ENCODE measurements at regions not wholly inside any gene's neighbourhood (a gene's known extent, or its start where the extent isn't known, plus 50 kb on each side); places are given as distances from the start of the nearest gene placed in this dataset.

DNA sequence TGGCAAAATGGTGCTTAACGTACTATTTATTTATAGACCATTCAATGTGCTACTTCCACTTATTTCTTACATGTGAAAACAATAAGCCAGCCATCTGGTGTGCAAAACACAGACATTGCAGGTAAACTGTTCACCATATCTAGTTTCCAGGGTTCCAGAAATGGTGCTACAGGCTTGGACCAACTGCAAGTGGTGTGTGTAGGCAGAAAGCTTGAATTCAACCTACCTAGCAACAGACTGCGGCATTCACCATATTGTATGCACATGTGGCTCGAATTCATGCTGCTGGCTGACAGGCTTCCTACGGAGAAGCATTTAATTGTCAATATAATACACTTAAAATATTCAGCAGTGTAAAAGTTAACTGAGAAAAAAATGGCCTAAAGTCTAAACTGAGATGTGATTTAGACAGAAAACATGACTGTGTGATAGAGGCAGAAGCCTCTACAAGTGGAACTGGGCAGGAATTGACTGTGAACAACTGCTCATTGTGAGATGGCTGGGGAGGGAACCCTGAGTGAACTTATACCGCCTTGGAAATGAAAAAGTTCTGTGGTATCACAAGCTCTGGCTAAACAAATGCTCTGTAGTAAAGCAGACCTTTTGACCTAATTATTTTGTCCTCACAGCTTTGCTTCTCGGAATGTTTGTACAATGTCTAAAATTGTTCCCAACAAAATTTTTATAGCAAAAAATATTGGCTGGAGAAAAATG, 434.7 kb downstream of the GRIA2 start:
- no peak for DNase-seq

GRCh38 chr4:157643257-157643656, 422.7 kb downstream of the GRIA2 start:
- no peak for DNase-seq

DNA sequence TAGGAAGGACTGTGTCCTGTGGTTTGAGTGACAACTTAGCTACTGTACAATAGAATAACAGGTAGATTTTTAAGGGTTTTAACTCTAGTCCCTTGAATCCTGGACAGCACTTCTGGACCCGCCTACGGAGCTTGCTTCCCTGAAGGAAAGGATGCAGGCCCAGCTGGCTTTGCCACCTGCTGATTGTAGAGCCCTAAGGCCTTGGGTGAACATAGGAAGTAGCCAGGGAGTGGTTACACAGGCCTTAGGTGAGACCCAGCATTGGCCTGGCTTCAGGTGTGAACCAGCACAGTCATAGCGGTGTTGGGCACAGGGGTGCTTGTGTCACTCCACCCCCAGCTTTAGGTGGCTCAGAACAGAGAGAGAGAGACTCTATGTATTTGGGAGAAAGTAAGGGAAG, 413.5 kb downstream of the GRIA2 start:
- no peak for DNase-seq

GRCh38 chr4:157616741-157617472, 396.4 kb downstream of the GRIA2 start:
- DNase-seq: no peak

DNA sequence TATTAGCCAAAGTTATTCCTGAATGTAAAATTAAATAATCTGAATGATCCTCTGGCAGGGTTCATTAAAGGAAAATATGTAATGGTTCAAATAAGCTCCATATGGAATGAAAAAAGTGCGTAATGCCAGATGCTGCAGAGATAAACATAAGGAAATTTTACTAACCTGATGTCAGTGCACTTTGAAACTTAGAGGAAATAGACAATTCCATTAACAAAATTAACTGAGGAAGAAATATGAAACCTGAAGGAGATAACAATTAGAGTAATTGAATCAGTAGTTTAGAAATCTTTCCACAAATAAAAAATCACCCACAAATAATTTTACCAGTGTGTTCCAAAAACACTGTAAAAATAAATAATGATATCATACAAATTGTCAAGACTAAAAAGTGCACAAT, 387.5 kb downstream of the GRIA2 start:
- no peak for DNase-seq

DNA sequence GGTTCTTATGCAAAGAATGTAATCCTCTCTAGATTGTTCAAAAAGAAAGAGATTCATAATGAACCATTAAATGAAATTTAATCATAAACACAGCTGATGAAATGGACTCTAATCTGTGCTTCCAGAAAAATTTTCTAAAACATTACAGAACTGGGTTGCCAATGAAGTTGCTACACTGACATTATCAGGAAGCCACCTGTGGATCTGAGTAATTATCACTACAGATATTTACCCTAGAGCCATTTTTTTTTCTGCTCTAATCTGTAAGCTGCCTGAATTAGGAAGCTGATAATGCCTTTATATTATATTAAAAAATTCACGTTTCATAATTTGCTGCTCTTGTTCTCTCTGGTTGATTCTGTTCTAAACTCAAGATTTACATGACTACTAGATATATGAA, 380.1 kb downstream of the GRIA2 start:
- peak; percentile 40 for DNase-seq

DNA sequence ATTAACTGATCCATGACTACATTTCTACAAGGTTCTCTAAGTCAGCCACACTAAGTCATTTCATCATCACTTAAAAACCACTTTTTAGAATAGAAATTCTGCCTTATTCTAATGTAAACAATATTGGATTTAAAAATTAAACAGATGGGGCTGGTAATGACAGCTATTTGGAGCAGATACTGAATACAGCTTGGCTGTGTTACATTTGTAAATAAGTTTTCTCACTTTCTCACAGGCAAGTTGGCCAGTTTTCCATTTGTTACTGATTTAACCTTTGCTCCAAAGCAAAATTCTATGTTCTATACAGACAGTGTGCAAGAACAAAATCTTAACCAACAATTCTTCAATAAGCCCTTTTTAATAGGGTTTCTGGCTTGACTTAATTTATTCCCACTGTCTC, 370.7 kb downstream of the GRIA2 start:
- DNase-seq: no peak

DNA sequence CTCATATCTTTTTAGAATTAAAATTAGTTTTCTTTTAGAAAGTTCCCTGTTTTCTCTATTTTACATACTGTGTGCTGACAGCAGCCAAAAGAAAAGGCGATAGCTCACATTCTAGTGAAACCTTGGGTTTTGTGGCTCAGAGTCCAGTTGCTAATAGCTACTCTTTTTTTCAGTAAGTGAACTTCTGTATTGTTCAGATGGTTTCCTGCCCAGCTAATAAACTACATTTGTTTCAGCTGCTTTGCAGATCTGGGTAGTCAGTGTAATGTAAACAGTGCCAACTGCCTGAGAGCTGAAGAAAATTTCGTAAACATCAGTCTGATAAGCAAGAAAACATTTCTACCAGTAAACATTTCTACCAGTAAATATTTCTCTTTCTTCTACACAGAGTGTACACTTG, 370.2 kb downstream of the GRIA2 start:
- no peak for DNase-seq

- peak; percentile 3 for DNase-seq
Measured at GRCh38 chr4:157587681-157588423, 367.3 kb downstream of the GRIA2 start.

- DNase-seq: no peak
Measured at GRCh38 chr4:157582141-157582540, 361.6 kb downstream of the GRIA2 start.

DNA sequence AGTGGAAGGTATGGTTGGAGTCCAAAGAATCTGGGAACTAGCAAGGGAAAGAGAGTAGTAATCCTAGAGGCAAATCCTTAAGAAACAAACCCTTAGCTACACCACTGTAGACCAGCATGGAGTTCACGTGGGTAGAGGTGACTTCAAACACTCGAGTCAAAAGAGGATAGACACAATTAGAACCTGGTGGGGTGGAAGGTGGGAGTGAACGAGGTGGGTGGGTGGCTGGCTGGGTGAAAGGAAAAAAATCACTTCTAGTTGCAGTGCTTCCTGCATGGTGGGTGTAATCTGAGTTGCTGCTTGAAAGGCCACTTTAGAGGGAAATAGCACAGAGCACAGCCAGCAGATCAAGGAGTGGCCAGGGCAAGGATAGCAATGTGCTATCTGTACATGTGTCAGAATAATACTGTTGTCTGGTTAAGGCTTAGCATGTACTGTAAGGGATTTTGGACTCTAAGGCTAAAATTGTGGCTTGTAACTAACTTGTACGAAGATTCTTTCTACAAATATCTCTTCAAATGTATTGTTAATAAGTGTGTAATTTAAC, 356.2 kb downstream of the GRIA2 start:
- no peak for DNase-seq

DNA sequence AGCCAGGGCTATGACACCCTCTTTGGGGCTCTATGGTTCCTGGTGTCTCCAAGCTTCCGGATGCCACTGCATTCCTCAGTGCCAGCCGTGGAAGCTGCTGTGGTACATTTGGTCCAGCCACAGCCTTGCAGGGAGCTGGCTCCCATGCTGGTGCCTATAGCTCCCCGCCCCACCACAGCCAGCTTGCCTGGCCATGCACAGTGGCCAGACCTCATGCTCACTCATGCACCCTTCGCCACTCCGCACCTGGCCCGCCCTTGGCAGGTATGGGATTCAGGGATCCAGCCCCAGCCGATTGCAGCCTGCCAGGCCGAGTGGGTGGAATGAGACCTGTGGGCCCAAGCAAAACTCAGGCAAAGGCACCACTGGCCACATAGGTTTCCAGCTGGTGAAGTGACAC, 354.8 kb downstream of the GRIA2 start:
- DNase-seq: no peak

- no peak for DNase-seq
Measured at GRCh38 chr4:157574606-157575005, 354.1 kb downstream of the GRIA2 start.

DNA sequence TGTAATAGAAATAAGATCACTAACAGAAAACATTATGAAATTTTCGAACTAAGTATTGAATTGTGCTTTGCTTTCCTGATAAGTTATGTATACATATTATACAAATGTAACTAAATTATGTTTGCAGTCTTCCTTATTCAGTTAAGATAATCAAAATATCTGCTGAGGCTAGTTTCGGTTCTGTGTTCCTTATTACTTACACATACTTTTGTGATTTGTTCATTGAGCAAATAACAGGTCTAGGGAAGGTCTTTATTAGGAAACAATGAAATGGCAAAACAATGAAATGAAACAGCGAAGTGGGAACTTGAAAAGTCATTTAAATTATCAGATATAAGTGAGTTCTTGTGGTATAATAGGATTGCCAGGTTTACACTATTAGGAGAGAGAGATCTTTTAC, 352.4 kb downstream of the GRIA2 start:
- DNase-seq: no peak

- no peak for DNase-seq
Measured at GRCh38 chr4:157572284-157572683, 351.8 kb downstream of the GRIA2 start.

- no peak for DNase-seq
Measured at GRCh38 chr4:157564771-157565170, 344.2 kb downstream of the GRIA2 start.

- no peak for DNase-seq
Measured at GRCh38 chr4:157564218-157564617, 343.7 kb downstream of the GRIA2 start.

DNA sequence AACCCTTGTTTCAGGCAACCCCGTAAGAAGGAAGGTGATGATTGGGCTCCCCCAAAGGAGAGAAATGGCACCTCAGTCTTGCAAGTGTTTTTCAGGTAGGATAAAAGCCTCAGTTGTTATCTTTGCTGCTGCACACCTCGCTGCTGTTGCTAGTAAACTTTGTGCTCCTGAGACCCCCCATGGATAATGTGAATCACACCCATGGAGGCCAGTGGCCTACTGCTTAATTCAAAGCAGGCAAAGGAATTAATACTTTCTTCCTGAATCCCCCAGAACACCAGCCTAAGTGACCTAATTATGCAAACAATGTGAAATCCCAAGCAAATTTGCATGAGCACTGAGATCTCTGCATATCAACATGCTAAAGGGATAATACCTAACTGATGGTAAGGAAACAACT, 337.5 kb downstream of the GRIA2 start:
- DNase-seq: no peak

GRCh38 chr4:157550028-157550427, 329.5 kb downstream of the GRIA2 start:
- DNase-seq: no peak

DNA sequence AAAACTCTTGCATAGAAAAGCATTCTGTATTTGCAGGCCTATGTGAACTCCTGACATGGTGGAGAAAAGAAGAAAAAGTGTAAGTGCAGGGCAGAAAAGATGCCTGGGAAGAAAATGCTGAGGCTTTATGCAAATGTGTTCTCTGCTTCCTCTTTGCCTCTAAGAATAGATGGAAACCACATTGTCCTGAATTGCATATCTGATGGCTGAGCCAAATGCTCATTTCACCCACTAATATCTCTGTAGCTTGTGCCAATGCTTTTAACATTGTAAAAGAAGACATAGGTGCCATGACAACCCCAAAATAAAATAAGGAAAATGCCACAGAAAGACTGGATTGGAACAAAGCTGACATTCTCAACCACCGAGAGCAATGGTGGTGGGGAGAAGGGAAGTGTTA, 307.4 kb downstream of the GRIA2 start:
- no peak for DNase-seq

- no peak for DNase-seq
Measured at GRCh38 chr4:157521906-157522305, 301.4 kb downstream of the GRIA2 start.

GRCh38 chr4:157514711-157515110, 294.2 kb downstream of the GRIA2 start:
- DNase-seq: no peak

DNA sequence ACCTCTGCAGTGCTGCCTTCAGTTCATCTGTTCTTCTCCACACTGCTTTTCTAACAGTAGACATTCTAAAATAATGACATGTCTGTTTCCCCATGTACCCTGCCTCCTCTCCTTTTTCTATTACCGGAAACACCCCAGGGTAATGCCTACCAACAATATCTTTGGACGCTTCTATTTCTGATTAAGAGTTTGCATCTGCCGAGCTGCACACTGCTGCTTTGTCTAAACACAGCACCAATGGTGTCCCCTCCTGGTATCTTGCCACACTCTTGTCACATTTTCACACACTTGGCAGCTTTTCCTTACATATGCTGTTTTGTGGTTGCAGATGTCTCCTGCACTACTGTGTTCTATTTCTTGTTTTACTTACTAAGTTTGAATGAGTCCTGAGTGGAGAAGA, 288.8 kb downstream of the GRIA2 start:
- no peak for DNase-seq

DNA sequence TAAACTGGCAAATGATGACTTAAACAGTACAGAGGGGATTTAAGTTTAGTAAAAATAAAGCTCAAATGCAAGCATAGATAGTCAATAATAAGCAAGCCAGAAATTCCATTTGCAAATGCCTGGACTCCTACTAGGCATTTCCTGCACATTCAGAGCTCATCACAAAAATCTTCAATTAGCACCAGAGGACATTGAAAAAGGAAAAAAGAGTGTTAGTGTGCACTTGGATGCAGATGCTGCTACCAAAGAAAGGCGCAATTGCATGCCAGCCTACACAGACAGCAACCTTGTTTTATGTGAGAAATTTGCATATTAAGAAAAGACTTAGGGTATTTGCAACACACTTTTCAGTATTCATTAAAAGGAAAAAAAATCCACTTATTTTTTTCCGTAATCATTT, 282.1 kb downstream of the GRIA2 start:
- DNase-seq: no peak

All from NCI-H146 (cell line).